HCT116 (cell line): ENCODE measurements at regions not wholly inside any gene's neighbourhood (a gene's known extent, or its start where the extent isn't known, plus 50 kb on each side); places are given as distances from the start of the nearest gene placed in this dataset.

Source experiments
- ATAC-seq: fragments of 200-7000 bp; cut with Tn5 transposase; 2 replicates; pipeline ENCODE4 v1.9.1; 2020; ENCODE audit warnings: mild to moderate bottlenecking, moderate library complexity
- BruUV-seq: library from RNA; stranded (reverse); fragments of 400-500 nt; replicated peaks from 2 replicates; lab custom pipeline; 2021; lab: Mats Ljungman, UMichigan
- CTCF ChIA-PET: fragments of 300-600 bp; sonication (Branson Sonifier 250); formaldehyde crosslinking; loops from one replicate; lab custom pipeline; 2021; ENCODE audit warnings: antibody characterized with exemption; lab: Charles Lee
- POLR2A ChIA-PET: fragments of 300-600, 350-600 bp; sonication (Branson Sonifier 250); formaldehyde crosslinking; loops from one replicate; lab custom pipeline; 2021; ENCODE audit warnings: antibody characterized with exemption; lab: Charles Lee
- RAD21 ChIA-PET, 2 experiments: fragments of 300-600 bp; sonication (Branson Sonifier 250); formaldehyde crosslinking; loops; one replicate each; lab custom pipeline; 2023; ENCODE audit warnings: low total read pairs in 2 of 2; ENCODE audit not compliant: uncharacterized antibody in 2 of 2, unreplicated experiment in 2 of 2, low non-redundant PET in 1 of 2; lab: Charles Lee
- DNase-seq: peaks from one replicate; pipeline ENCODE4 v3.0.0-alpha.2; 2010; ENCODE audit warnings: low read depth, low spot score
- H2AFZ ChIP-seq: fragments of 200-600 bp; shearing (Covaris generic), sonication (generic); 2 replicates; pipeline ENCODE4 v1.6.1; 2017; ENCODE audit warnings: low read depth, mixed run types, mixed read lengths, antibody characterized with exemption, low read length; ENCODE audit not compliant: poor library complexity, severe bottlenecking
- H3K27ac ChIP-seq: 2 replicates; pipeline ENCODE4 v1.5.1; 2012; ENCODE audit warnings: low read depth, low read length
- H3K27me3 ChIP-seq: fragments of 200-600 bp; sonication (generic); 2 replicates; pipeline ENCODE4 v1.6.1; 2016; ENCODE audit warnings: mixed run types, low read length, mixed read lengths; ENCODE audit not compliant: insufficient read depth
- H3K36me3 ChIP-seq, 2 experiments: fragments of 200-500 bp in 1 of 2; fragments of 200-600 bp in 1 of 2; sonication (Bioruptor generic) in 1 of 2; sonication (generic) in 1 of 2; 2 replicates each; pipeline versions ENCODE4 v1.5.1 to v1.6.1; 2014 to 2016; ENCODE audit warnings: low read length in 2 of 2, inconsistent platforms in 1 of 2, mixed read lengths in 1 of 2, mixed run types in 1 of 2; ENCODE audit not compliant: insufficient read depth in 2 of 2, control insufficient read depth in 1 of 2
- H3K4me1 ChIP-seq, 2 experiments: fragments of 200-600 bp in 1 of 2; sonication (generic) in 1 of 2; 2 replicates each; pipeline versions ENCODE4 v1.5.1 to v1.6.1; 2012 to 2017; ENCODE audit warnings: low read length in 2 of 2, inconsistent platforms in 1 of 2, mild to moderate bottlenecking in 1 of 2, mixed read lengths in 1 of 2, mixed run types in 1 of 2, moderate library complexity in 1 of 2; ENCODE audit not compliant: insufficient read depth in 2 of 2, control insufficient read depth in 1 of 2
- H3K4me2 ChIP-seq: fragments of 200-600 bp; sonication (generic); 2 replicates; pipeline ENCODE4 v1.6.1; 2017; ENCODE audit warnings: mixed run types, low read length, mixed read lengths
- H3K4me3 ChIP-seq, 2 experiments: fragments of 200-600 bp in 1 of 2; sonication (generic) in 1 of 2; replicated peaks in 1 of 2; 2 replicates each; pipeline ENCODE4 v1.5.1; 2011 to 2016; ENCODE audit warnings: low read length in 2 of 2, control low read depth in 1 of 2, low read depth in 1 of 2, mild to moderate bottlenecking in 1 of 2, mixed read lengths in 1 of 2, mixed run types in 1 of 2
- H3K79me2 ChIP-seq: fragments of 200-600 bp; sonication (generic); 2 replicates; pipeline ENCODE4 v1.6.1; 2017; ENCODE audit warnings: mild to moderate bottlenecking, mixed run types, low read length, moderate library complexity, mixed read lengths; ENCODE audit not compliant: insufficient read depth
- H3K9ac ChIP-seq: fragments of 200-600 bp; sonication (generic); 2 replicates; pipeline ENCODE4 v1.6.1; 2016; ENCODE audit warnings: low read length, mixed read lengths
- H3K9me2 ChIP-seq: fragments of 200-600 bp; sonication (generic), shearing (Covaris generic); 2 replicates; pipeline ENCODE4 v1.6.1; 2017; ENCODE audit warnings: mixed run types, mild to moderate bottlenecking, moderate library complexity; ENCODE audit not compliant: insufficient read depth
- H3K9me3 ChIP-seq, 2 experiments: fragments of 200-500 bp in 1 of 2; fragments of 200-600 bp in 1 of 2; sonication (Bioruptor generic) in 1 of 2; sonication (generic) in 1 of 2; 2 replicates each; pipeline ENCODE4 v1.6.1; 2014 to 2017; ENCODE audit warnings: low read length in 2 of 2, mixed read lengths in 2 of 2, inconsistent platforms in 1 of 2, low read depth in 1 of 2, mild to moderate bottlenecking in 1 of 2, mixed run types in 1 of 2, moderate library complexity in 1 of 2; ENCODE audit not compliant: control insufficient read depth in 1 of 2, insufficient read depth in 1 of 2
- H4K20me1 ChIP-seq: fragments of 200-600 bp; sonication (generic), shearing (Covaris generic); 2 replicates; pipeline ENCODE4 v1.6.1; 2017; ENCODE audit warnings: mixed run types, mild to moderate bottlenecking, moderate library complexity; ENCODE audit not compliant: insufficient read depth
- SP1 ChIP-seq: IDR thresholded peaks from 2 replicates; pipeline ENCODE4 v1.6.1; 2012; ENCODE audit warnings: low read depth
- TCF7L2 ChIP-seq: IDR thresholded peaks from 2 replicates; pipeline ENCODE4 v1.7.0; 2011; ENCODE audit warnings: borderline replicate concordance, inconsistent platforms; ENCODE audit not compliant: insufficient read depth, insufficient read length; ENCODE audit errors: extremely low read depth
- YY1 ChIP-seq: IDR thresholded peaks from 2 replicates; pipeline ENCODE4 v1.6.1; 2011; ENCODE audit warnings: low read length, low read depth, moderate library complexity, mild to moderate bottlenecking; ENCODE audit not compliant: insufficient replicate concordance; ENCODE audit errors: extremely low read depth
- ZNF274 ChIP-seq: fragments of 200-500 bp; sonication (Bioruptor generic); IDR thresholded peaks from 2 replicates; pipeline ENCODE4 v1.6.1; 2014; ENCODE audit warnings: mild to moderate bottlenecking, low read depth, low read length, inconsistent platforms
- intact Hi-C: fragments of 100-400 bp; cut with micrococcal nuclease; formaldehyde crosslinking; loops from 2 replicates; pipeline ENCODE4 v1.10.0; 2022

- no TSS peak for BruUV-seq
- ChIA-PET CTCF (no interaction called here), POLR2A (no interaction called here), RAD21 (no interaction called here)
- Histone ChIP-seq H3K4me1 (no peaks in the 10 kb centered on the region), H3K36me3 (no peaks in the 10 kb centered on the region), H3K9me3 (peaks cover 46 to 66% of the 10 kb centered on the region in 2 experiments; a peak in 3 of 4 replicates), H3K27me3 (no peaks in the 10 kb centered on the region), H3K9me2 (no peaks in the 10 kb centered on the region), H3K79me2 (no peaks in the 10 kb centered on the region), H3K4me2 (no peak overlapping the region), H3K9ac (no peak overlapping the region), H3K27ac (no peak overlapping the region), H4K20me1 (no peaks in the 10 kb centered on the region), H2AFZ (no peak overlapping the region), H3K4me3 (no peak overlapping the region)
- DNase-seq (no peak), ATAC-seq (no peak)
- TF ChIP-seq ZNF274: no peak
- no peak for TF ChIP-seq SP1
- no peak for TF ChIP-seq TCF7L2
- intact Hi-C loops: no loop called here
These were observed 199.5 kb upstream of the DYNLRB2 start for GRCh38 chr16:80341263-80341662.

GRCh38 chr16:80337786-80338185, 203.0 kb upstream of the DYNLRB2 start:
- BruUV-seq: no TSS peak
- no peak overlapping the region for H2AFZ ChIP-seq
- DNase-seq: no peak
- no peak overlapping the region for H3K27ac ChIP-seq
- H3K9me3 ChIP-seq: peaks cover 48 to 62% of the 10 kb centered on the region in 2 experiments; a peak in 3 of 4 replicates
- H3K4me3 ChIP-seq: no peak overlapping the region
- TF ChIP-seq YY1: no peak
- no peak for TF ChIP-seq SP1
- ChIA-PET POLR2A (no interaction called here), RAD21 (no interaction called here), CTCF (no interaction called here)
- no peaks in the 10 kb centered on the region for H3K27me3 ChIP-seq
- no peak overlapping the region for H3K9ac ChIP-seq
- H3K4me1 ChIP-seq: no peaks in the 10 kb centered on the region
- ATAC-seq: no peak
- H3K36me3 ChIP-seq: no peaks in the 10 kb centered on the region
- intact Hi-C loops: no loop called here
- H3K79me2 ChIP-seq: no peaks in the 10 kb centered on the region
- no peaks in the 10 kb centered on the region for H3K9me2 ChIP-seq
- no peaks in the 10 kb centered on the region for H4K20me1 ChIP-seq
- no peak overlapping the region for H3K4me2 ChIP-seq
